Prostate gland (tissue), 2 donors: ENCODE measurements at regions not wholly inside any gene's neighbourhood (a gene's known extent, or its start where the extent isn't known, plus 50 kb on each side); places are given as distances from the start of the nearest gene placed in this dataset.

Experiments
- CTCF ChIP-seq, 4 experiments: fragments of 200-600 bp in 2 of 4; fragments of 450-650 bp in 2 of 4; sonication (generic) in 2 of 4; IDR thresholded peaks; 1 replicate in 3 of 4; 2 replicates in 1 of 4; pipeline ENCODE4 v1.5.1; 2016 to 2019; ENCODE audit warnings: antibody characterized with exemption in 4 of 4, mild to moderate bottlenecking in 2 of 4, moderate library complexity in 2 of 4
- POLR2A ChIP-seq: fragments of 450-650 bp; IDR thresholded peaks from one replicate; pipeline ENCODE4 v1.6.1; 2016; ENCODE audit warnings: antibody characterized with exemption, mild to moderate bottlenecking
- POLR2AphosphoS5 ChIP-seq: sonication (generic); formaldehyde crosslinking; IDR thresholded peaks from one replicate; pipeline ENCODE4 v1.6.1; 2017; ENCODE audit warnings: antibody characterized with exemption

DNA sequence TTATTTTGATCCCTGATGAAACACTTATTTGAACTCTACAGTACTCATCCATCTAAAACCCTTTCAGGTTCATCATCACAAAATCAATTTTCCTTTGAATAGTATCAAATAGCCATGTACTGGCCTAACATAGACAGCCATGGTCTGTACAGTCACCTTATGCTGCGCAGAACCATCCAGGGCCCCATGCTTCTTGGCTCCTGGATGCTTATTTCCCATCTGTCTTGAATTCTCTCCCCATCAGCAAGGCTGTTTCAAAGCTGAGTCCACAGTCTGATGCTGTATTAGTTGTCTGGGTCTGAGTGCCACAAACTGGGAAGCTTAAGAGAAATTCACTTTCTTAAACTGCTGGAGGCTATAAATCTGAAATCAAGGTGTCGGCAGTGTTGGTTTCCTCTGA is 290.2 kb downstream of the OSR1 start:
- no peak for TF ChIP-seq POLR2A
- TF ChIP-seq CTCF (IDR thresholded peaks at IDR 0.05), result no peak
- no peak for TF ChIP-seq POLR2AphosphoS5
